ENCODE measurements at regions not wholly inside any gene's neighbourhood (a gene's known extent, or its start where the extent isn't known, plus 50 kb on each side); places are given as distances from the start of the nearest gene placed in this dataset.

DNA sequence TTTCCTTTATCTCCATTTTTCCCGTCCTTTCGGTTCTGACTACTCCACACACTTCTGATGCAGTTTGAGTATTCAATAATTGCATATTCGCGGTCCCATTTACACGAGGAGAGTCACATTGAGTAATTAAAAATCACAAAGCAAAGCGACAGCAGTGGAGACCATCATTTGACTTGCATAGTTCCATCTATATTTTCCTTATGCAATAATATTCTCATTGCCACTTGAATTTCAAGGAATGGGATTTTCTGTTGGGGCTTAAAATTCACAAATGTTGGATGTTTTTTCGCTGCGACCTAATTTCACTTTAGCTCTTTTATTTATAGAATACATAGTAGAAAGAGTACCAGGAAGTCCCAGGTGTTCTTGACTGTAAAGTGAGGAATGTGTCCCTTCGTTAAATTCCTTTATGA, 186.8 kb downstream of the ZEB2 start:
- no peak for DNase-seq

DNA sequence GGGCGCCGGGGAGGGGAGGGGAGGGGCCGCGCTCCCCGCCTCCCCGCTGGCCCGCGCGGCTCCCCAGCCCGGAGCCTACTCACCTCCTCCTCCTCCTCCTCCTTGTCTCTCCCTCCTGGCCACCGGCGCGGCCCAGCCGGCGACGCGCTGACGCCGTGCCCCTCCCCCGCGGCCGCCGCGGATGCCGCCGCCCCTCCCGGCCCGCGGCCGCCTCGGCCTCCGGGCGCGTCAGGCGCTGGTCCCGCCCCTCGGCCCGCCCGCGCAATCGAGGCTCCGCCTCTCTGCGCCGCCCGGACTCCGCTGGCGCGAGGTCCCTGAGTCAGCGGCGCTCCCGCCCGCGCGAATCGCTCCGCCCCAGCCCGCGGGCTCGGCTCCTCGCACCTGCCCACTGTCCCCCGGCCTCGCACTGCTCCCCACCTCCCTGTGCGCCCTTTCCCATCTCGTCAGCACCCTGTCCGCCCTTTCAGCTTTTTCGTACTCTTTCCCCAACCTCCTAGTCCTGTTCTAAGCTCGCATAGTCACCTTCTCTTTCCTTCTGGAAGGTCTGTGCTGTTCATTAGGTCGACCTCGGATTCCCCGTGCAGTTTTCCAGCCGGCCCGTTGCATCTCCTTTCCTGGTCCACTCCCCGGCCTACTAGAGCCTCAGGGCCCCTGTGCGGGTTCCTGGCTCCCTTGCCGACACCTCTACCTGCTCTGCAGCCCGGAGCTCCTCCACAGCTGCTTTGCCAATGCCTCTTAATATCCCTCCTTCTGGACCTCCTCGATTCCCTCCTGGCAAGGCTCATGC, 187.4 kb downstream of the ZEB2 start:
- peak; percentile 69 for DNase-seq

DNA sequence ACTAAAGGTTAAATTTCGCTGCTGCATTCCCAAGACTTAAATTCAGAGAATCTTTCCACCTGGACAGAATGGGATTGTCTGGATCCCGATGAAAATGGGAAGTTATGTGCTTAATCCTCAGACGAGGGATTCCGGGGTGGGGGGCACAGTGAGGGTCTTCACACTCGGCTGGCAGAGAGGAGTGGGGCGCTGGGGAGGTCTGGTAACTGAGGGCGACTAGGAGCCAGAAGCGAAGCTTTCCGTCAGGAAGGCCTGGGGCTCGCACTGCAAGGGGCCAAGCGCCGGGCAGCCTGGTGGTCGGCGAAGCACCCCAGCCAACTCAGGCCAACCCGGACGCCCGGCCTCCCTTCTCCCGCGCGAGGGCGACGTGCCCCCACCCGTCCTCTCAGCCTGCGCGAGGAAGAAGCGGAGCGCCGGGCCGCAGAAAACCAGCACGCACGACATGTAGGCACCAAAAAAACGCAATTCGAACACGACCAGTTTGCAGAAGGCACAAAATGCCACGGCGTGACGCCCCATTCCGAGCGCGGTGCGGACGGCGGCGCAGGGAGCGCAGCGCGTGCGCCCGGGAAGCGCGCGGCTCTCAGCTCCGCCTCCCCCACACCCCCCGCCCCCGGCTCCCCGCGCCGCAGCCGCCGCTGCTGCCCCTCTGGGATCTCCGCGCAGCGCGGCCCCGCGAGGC, 188.1 kb downstream of the ZEB2 start:
- no peak for DNase-seq

DNA sequence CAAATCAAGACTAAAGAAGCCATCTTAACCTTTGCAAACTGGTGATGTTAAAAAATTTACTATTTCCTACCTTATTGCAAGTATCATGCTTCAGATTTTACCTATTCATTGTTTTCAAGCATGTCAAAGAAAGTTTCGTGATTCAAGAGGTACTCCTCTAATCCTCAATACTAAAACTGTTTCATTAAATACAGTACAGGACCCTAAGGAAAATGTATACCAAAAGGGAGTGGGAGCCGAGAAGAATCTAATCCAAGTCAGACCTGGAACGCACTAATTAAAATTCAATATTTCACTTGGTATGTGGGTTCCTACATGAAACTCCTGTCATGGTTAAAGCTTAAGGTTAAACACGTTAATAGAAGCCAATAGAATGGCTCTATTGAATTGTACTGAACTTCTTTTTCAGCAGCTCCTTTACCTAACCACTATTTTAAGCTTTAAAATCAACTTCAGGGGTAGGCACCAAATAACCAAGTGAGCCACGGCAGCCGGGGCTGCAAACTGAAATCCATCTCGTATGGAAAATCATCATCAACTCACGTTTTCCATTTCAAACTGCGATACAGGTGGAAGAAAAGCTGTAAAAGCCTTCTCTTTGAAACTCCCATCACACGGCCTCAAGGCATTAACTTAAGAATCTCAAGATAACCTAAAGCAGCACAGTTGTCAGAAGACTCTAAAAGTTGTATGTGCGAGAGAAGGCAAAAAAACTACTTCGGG, 188.8 kb downstream of the ZEB2 start:
- no peak for DNase-seq

DNA sequence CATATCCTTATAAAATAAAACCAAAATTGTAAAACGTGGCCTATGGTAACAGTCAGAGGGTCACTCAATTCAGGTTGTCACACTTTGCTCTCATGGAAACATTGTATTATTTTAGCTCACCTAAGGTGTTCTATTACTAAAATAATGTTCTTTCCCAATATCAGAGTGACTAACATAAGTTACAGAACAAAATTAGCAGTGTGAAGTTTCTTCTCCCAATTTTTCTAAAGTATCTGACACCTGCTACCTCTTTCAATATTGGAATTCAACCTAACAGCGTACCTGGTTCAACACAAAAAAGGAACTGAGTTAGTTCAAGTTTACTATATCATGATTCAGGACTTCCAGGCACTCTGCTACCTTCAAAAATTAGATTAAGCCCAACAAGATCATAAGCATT, 190.4 kb downstream of the ZEB2 start:
- no peak for DNase-seq

DNA sequence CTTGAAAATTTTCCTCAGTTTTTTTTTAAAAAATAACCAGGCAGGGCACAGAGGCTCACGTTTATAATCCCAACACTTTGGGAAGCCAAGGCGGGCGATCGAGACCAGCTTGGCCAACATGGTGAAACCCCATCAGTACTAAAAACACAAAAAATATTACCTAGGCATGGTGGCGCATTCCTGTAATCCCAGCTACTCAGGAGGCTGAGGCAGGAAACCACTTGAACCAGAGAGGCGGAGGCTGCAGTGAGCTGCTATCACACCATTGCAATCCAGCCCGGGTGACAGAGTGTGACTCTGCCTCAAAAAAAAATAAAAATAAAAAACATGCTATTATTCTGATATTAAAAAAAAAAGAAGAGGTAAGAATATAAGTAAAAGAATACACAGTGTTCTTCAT, 191.0 kb downstream of the ZEB2 start:
- no peak for DNase-seq

DNA sequence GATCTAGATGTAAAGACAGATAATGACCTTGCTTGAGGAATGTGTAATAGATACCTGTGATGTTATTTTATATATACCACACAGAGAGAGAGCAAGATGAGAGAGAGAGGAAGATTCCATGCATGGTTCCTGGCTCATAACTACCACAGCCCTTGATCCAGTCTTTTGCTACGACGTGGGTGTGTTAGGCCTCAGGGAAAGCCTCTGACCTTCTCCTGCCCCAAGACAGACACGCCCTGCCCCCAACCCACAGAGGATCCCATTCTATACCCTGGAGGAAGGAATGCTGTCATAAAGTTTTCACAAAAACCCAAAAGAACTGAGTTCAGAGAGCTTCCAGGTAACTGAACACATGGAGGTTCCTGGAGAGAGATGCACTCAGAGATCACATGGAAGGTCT, 193.1 kb downstream of the ZEB2 start:
- no peak for DNase-seq

DNA sequence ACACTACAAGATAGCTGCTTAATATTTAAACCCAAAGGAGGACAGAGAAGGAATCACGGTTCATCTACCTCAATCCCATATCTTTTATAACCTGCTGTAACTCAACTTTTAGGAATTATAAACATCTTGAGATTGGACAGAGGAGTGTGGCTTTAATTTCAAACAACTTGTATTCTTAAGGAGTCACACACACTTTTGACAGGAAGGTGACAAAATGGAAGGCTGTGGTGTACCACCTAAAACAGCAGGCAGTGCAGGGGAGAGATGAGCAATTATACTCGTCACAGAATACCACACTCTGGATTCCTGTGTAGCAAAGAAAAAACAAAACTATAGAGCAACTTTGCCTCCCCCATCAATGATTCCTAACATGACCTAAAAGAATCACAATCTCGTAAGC, 194.8 kb downstream of the ZEB2 start:
- no peak for DNase-seq

DNA sequence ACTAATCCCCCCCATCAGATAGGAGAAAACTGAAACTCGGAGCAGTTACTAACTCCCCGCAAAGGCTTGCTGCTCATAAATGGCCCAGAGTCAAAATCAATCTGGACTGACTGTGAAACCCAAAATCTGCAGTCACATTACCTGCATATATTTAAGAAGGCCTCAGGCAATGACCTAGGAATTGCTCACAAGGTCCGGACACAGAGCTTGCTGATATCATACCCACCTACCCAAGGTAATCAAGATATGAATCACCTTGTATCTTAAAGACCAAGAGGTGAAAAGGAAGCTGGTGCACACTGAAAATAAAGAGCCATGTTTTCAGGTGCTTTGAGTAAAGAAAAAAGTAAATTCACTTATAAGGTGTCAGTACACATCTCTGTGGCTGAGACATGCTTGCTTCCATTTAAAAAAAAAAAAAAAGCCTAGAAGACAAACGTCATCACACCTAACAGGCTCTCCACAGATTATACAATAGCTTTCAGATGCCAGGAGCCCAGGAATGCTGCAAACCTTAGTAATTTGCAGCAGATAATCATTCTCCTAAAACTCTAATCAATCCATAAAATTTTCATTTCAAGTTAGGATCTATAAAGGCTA, 195.4 kb downstream of the ZEB2 start:
- DNase-seq, result no peak

DNA sequence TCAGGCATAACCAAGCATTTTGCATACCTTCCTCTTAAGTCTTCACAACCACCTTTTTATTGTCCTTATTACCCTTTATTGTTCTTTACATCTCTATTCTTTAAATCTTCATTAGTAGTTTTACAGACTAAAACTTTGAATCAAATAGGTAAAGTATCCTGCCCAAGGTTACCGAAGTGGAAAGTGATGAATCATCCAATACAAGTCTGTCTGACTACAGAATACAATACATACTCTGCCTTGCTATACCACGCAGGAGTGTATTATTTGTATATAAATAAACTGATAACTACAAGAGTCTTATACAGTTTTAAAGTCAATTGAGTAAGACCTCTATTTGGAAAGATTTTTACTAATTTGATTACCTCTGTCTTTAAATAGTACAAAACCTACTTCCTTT, 196.0 kb downstream of the ZEB2 start:
- no peak for DNase-seq

DNA sequence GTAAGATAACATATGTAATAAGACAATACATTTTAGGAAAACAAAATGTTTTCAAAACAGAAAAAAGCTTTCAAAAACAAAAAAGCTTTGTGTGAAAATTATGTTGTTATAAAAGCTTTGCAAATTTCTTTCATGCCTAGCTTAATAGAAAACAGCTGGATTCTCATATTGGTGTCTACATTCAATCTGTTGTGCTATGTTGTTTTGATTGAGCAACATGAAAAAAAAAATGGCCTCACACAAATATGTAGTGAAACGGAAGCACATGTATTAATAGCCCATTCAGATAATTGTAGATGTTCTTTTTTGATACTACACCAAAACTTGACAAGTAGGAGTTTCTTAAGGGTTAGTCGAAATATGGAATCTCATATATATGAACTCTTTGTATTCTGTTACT, 197.5 kb downstream of the ZEB2 start:
- DNase-seq, result no peak

DNA sequence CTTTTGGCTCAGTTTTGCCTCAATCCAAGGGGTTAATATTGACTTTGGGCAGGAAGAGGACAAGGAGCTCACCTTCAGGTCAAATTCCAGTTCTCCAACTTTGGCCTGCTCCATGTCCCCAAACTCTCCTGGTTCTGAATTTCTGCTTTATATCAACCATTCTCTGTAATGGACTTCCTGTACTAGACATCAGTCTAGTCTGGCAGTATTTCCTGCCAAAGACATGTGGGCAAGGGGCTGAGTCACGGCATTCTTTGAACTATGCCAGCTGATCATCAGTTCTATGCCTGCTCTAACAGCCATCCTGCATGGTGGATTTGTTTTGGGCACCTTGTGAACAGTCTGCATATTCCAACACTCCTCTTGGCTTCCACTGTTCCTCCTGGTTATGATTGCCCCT, 199.4 kb downstream of the ZEB2 start:
- no peak for DNase-seq

DNA sequence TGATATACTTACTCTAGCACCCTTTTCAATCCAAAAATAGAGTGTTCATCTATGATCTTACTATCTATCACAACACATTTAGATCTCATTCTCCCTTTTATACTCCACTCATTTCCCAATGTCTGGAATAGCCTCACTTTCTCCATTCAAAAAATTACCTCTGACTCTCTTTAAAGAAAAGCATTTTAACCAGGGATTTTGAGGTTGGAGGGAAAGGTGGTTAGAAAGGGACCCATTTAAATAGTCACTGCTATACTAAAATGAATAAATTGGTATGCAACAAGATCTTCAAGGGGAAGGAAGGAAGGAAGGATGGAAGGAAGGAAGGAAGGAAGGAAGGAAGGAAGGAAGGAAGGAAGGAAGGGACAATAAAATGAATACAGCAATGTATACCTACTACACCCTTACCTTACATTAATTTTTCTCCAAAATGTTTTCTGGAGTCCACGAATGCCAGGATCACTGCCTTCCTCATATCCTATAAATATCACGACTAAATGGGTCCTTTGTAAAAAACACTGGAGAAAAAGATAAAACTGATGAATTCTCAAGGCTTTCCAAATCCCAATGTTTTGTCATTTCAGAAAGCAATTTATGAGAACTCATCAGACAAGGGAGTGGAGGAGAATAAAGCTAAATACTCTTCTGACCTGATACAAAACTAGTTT, 202.7 kb downstream of the ZEB2 start:
- no peak for DNase-seq

DNA sequence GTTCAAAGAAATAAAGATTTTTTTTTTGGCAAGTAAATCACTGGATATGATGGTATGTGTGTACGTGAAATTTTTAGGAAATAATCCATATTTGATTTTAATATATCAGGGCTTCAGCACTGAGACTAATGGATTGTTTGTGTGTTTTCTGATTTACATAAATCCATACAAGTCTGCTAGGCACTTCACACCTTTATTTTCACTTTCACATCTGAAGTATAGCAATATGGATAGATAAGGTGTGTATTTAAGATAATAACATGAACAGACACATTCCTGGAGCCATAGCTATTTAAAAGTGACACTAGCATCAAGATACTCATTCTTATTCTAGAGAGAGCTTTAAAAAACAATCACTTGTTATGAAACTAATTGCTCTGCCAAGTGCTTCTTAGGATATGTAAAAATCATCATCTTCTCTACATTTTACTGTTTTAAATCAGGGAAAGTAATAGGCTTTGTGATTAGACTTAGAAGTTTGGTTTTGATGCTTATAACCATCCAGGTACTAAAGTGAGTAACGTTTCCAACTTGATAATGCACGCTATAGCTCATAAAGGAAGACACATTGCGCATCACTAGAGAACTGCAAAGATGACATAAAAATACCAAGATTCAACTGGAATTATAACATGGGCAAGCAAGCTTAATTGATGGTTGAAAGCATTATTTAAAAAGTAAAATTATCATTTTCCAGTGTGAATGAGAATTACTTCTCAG, 208.9 kb downstream of the ZEB2 start:
- DNase-seq, result no peak

DNA sequence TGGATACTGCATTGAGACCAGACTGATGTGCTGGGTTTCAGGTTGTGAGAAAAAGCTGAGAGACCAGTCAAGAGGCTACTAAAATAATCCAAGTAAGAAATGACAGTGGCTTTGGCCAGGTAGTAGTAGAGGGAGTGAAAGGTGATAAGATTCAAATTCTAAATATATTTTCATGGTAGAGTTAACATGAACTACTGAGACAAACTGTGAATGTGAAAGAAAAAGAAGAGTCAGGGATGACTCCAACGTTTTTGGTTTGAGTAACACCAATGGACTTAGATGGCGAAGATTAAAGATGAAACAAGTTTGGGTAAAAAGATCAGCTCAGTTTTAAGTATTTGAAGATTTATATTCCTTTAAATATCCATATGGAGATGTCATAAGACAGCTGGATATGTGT, 209.4 kb downstream of the ZEB2 start:
- DNase-seq, result no peak

DNA sequence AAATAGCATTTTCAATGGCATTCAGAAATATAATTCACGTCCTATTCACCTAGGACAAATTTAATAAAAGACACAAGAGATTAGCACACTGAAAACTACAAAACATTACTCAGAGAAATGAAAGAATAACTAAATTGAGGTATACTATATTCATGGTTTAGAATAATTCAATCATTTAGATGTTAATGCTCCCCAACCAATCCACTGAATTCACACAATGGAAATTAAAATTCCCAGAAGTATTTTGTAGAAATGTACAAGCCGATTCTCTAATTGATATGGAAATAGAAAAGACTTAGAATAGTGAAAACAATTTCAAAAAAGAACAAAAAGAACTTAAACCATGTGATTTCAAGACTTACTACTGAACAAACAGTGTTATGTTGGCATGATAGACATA, 212.2 kb downstream of the ZEB2 start:
- DNase-seq, result no peak

DNA sequence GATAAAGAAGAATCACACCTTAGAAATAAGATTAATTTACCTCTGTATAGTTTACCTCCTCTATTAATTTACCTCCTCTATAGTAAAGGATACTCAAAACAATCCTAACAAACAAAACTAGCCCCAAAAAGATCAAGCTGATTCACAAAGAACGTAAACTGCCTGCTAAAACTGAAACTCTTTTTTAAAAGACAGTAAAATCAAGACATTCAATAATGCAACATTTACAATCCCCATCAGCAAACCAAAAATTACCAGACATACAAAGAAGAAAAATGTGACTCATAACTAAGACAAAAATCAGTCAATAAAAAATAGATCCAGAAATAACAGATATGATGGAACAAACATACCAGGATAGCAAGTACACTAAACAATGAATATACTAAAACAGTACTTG, 215.7 kb downstream of the ZEB2 start:
- no peak for DNase-seq

DNA sequence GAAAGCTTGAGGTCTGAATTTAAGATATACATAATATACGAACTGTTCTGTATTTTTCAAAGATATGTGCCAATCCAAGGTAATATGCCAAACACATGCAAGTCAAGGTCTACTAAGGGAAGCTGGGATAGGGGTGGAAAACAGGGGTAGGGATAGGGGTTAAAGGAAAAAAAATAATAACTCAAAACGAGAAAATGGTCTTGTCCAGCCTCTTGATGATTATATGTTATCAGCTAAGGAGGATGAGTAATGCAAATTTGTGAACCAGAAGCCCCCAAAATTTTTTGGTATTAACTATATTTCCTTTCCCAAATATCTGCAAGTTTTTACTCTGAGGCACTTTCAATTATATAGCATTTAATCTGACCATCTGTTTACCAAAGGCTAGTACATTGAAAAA, 219.3 kb downstream of the ZEB2 start:
- DNase-seq, result no peak

DNA sequence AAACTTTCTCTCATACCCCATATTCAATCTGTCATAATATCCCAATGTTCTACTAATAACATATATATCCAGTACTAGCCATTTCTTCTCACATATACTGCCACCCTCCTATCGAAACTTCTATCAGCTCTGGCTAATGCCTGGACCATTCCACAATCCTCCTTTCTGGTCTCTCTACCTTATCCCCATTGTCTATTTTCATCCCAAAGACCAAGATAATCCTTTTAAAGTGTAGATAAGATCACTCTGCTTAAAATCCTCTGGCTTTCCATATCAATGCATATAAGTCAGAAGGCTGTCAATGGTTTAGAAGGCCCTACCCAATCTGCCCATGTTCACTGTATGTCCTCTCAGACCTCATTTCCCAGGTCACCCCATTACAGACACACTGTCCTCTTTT, 229.6 kb downstream of the ZEB2 start:
- DNase-seq, result no peak

DNA sequence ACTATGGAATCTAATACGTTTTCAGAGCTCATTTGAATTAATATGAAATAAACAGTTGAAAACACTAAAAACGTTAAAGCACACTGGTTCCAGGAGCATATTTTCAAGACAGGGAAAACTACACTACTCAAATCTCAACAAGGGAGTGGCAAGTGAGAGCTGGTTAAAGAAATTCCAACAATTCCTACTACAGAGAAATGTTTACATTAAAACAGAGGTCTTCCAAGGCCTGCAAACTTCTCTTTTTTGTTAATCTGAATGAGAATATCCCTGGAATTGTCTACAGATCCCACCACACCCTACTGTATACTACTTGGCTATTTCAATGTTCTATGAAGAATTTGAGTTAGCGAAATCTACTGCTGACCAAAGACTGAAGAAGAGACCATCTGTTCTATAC, 231.5 kb downstream of the ZEB2 start:
- DNase-seq, result no peak

DNA sequence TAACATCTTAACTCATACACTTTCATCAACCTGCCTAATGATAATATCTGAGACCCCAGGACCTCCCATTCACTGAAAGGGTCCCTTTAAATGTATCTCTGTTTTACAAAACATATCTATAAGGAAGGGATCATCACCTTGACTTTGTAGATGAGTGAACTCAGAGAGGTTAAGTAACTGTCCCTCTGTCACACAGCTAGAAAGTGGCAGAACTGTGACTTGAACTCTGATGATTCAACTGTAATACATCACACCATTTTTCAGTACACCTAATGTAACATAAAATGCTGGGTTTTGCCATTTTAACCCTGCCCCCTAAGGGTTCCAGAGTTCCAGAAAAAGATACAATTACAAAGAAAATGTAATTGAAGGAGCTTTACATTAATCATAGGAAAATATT, 234.6 kb downstream of the ZEB2 start:
- DNase-seq, result no peak

DNA sequence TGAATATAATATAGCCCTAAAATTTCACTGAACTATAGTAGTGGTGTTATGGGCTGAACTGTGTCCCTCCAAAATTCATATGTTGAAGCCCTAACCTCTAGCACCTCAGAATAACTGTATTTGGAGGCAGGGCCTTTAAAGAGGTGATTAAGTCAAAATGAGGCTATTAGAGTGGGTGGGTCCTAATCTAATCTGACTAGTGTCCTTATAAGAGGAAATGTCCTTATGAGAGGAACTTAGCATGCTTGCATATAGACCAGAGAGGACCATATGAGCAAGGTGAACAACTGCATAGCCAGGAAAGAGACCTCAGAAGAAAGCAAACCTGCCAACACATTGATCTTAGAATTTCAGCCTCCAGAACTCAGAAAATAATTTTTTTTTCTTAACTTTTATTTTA, 238.4 kb downstream of the ZEB2 start:
- no peak for DNase-seq

DNA sequence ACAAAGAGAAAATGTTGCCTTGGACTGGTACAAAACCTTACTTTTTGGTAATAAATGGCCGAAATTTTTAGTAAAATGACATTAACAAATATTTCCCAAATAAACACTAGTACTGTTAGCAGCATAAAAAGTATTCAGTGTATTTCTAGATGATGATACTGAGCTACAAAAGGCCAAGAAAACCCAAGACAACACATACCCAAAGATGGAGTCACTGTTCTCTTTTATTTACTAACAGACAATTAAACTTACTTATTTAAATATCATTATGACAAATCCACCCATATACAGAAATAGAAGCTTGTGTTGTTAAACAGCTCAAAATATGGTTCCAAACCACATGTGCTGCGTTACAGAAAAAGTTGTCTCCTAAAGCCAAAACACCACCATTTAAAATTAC, 239.9 kb downstream of the ZEB2 start:
- no peak for DNase-seq
